GM21723 (cell line): ENCODE measurements at regions not wholly inside any gene's neighbourhood (a gene's known extent, or its start where the extent isn't known, plus 50 kb on each side); places are given as distances from the start of the nearest gene placed in this dataset.
"Not testable (repeated sequence)": the region's sequence is repeated elsewhere in the genome, so short reads cannot be mapped to it uniquely, and the experiment has no call there.

ENCODE experiments used
- ATAC-seq: cut with Tn5 transposase; IDR thresholded peaks from one replicate; pipeline ENCODE4 v1.9.1; 2021; ENCODE audit warnings: mild to moderate bottlenecking, moderate library complexity; ENCODE audit not compliant: unreplicated experiment

- not testable (repeated sequence) for ATAC-seq
These were observed 160.0 kb downstream of the FOXL1 start for GRCh38 chr16:86738322-86738721.

- ATAC-seq = no peak
These were observed 160.8 kb downstream of the FOXL1 start for GRCh38 chr16:86739178-86739577.

DNA sequence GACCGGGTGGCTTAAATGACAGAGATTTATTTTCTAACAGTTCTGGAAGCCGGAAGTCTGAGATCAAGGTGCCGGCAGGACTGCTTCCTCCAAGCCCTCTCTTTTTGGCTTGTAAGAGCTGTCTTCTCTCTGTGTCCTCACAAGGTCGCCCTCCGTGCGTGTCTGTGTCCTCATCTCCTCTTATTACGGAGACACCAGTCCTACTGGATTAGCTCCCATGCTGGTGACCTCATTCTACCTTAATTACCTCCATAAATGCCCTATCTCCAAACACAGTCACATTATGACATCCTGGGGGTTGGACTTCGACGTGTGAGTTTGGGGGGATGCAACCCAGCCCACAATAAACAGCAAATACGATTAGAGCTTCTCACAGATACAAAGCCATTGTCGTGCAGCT is 161.5 kb downstream of the FOXL1 start:
- no peak for ATAC-seq

- no peak for ATAC-seq
These were observed 161.9 kb downstream of the FOXL1 start for GRCh38 chr16:86740298-86740697.

DNA sequence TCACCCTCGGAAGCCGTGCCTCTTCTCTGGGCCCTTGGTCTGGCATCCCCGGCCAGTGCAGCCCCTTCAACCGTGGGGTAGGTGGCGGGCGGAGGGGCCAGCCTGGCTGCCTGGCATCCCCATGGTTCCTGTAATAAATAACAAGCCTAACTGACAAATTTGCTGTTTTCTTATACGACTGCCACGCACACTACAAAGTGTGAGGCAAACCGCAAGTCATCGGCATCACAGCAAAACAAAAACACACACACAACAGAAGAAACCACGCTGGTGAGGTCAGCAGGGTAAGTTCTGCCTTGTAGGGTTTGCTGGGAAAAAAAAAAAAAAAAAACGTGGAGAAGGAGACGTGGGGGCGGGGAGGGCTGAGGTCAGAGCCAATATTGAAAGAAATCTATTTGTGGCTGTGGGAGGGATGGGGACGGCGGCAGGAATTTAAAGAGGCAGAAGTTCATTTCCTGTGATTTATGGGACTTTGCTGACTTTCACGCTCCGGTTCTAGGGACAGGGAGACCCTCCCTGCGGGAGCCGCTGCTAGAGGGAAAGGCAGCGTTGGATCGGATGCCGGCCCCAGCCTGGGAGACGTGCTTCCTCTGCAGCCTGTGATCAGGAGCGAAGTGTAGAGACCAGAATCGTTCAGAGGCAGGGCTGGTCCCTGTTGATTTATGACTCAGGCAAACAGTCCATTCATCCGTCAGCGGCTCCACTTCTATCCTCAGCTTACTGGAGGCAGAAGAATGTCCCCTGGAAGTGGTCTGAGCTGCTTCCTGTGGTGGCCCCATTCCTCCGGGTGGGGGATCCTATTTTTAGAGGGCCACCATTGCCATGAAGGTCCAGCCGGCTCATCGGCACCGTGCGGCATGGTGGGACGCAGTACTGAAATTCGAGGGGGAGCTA is 162.8 kb downstream of the FOXL1 start:
- no peak for ATAC-seq

GRCh38 chr16:86747761-86748160 is 169.4 kb downstream of the FOXL1 start:
- ATAC-seq = no peak

GRCh38 chr16:86748652-86749051 is 170.3 kb downstream of the FOXL1 start:
- no peak for ATAC-seq

DNA sequence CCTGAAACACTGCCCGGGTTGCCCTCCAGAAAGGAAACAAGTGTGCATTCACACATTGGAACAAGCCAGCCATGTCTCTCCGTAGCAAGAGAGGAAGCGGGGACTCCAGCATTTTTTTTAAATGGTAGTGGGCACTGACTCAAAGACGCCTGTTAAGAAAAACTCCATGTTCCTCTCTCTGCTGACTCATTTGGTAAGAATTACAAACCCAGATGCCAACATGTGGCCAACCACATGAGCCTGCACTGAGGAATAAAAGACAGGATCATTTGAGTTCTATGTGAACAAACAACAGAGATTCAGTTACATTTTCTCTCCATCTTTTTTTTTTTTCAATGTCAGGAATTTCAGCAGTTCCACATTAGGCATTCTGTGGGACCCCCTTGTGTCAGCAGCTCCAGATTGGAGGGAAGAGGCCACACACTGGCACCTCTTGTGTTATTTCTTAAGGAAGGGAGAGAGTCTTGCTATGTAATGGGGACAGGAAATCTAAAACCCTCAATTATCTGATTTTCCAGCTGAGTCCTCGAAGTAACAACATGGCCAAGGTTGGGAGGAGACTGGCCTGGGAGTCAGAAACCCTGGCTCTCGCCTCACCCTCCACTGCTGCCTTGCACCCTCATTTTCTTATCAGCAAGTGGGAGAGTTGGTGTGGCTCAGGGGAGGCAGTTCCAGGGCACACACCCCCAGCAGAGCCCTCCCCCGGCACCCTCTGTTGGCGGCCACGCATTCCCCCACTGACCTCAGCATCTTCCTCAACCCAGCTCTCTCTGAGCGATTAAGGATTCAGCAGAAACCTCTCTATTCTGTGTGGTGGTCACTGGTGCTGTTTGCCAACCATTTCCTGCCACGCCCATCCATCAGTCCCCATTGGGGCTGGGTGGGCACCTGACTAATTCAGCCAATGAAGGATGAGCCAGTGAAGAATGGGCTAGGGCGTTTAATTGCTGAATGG is 173.0 kb downstream of the FOXL1 start:
- no peak for ATAC-seq

GRCh38 chr16:86752582-86753175 is 174.3 kb downstream of the FOXL1 start:
- no peak for ATAC-seq

DNA sequence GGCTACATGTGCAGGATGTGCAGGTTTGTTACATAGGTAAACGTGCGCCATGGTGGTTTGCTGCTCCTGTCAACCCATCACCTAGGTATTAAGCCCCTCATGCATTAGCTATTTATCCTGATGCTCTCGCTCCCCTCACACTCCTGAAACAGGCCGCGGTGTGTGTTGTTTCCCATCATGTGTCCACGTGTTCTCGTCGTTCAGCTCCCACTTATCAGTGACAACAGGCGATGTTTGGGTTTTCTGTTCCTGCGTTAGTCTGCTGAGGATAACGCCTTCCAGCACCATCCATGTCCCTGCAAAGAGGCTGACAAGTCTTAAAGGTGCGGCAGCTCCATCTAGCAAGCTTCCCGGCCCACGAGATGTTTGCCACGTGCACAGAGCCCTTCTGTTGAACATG is 175.1 kb downstream of the FOXL1 start:
- no peak for ATAC-seq

GRCh38 chr16:86755571-86756006 is 177.2 kb downstream of the FOXL1 start:
- ATAC-seq = no peak

DNA sequence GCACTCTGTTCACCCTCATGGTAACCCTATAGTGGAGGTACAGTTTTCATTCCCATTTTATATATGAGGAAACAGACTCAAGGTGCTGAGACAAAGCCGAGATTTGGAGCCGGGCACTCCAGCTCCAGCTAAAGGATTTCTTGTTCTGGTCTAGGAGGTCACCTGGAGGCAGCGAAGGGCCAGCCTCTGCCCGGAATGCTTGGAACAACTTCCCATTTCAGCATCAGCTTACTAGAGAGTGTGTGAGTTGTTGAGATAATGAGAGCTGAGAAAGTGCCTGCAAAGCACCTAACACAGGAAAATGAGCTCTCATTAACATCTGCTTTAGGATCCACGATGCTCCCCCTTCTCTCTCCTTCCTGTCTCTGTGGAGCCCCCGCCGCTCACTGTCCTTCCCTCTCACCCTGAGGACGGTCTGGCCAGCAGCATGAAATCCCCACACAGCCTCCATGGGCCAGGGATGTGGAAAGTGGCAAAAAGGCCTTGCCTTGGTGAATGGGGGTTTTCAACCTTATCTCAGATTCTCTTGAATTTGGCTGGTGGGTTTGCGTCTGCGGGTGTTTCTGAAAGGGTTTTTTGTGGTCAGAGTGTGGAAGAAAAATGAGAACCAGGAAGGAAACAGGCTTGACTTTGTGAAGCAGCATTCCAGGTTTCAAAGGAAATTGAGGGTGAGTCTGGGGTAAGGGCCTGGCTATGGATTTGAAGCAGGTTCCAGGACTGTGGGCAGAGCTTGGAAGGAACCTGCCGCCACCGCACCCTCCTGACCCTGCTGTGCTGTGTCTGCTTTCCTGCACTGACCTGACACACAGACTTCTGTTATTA is 178.7 kb downstream of the FOXL1 start:
- no peak for ATAC-seq

GRCh38 chr16:86757704-86758040 is 179.3 kb downstream of the FOXL1 start:
- no peak for ATAC-seq

- ATAC-seq = no peak
These were observed 180.6 kb downstream of the FOXL1 start for GRCh38 chr16:86758932-86759331.

- no peak for ATAC-seq
These were observed 183.0 kb downstream of the FOXL1 start for GRCh38 chr16:86761111-86762031.

- no peak for ATAC-seq
These were observed 183.7 kb downstream of the FOXL1 start for GRCh38 chr16:86762095-86762494.

- ATAC-seq = no peak
These were observed 185.5 kb downstream of the FOXL1 start for GRCh38 chr16:86763819-86764218.

DNA sequence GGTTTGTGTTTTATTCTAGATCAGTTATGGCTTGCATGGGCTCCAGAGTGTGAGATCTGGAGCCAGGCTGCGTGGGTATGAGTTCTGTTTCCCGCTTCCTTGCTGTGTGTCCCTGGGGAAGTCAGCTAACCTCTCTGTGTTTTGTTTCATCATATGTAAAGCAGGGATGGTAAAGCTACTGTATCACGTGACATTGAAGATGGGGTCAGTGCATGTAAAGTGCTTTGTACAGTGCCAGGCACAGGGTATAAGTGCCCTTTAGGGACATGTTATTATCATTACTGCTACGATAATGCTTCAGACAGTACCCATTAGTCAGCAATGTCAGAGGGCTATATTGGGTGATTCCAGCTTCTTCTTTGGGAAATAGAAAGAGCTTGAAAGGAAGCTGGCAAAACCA is 186.2 kb downstream of the FOXL1 start:
- ATAC-seq = no peak

DNA sequence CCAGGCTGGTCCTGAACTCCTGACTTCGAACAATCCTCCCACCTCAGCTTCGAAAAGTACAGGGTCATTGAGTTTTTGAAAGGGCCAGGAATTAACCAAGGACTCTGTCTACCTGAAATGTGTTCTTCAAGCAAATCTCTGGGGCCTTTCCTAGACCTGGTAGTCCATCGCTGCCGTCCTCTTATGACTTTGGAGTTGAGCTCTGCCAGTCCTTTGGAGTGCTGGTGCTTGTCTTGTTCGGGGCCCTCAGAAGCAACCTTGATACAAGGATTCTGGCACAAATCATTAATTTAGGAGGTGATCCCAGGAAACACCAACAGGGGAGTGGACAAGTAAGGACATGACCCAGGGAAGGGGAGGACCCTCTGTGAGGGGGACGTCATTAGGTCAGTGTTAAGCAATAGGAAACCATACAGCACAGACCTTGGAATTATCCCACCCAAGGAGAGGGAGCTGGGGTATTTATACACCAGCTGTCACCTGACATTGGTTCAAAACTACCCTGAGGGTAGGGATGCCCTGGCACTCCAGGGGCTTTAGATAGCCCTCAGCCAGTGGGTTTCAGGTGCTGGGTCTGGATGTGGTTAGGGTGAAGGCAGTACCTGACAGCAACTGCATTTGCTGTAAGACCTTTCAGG is 187.2 kb downstream of the FOXL1 start:
- ATAC-seq = no peak
